GM19351 (cell line): ENCODE measurements at regions not wholly inside any gene's neighbourhood (a gene's known extent, or its start where the extent isn't known, plus 50 kb on each side); places are given as distances from the start of the nearest gene placed in this dataset.

Experiments
- ATAC-seq: cut with Tn5 transposase; IDR thresholded peaks from one replicate; pipeline ENCODE4 v1.9.1; 2021; ENCODE audit warnings: mild to moderate bottlenecking, moderate library complexity; ENCODE audit not compliant: unreplicated experiment

DNA sequence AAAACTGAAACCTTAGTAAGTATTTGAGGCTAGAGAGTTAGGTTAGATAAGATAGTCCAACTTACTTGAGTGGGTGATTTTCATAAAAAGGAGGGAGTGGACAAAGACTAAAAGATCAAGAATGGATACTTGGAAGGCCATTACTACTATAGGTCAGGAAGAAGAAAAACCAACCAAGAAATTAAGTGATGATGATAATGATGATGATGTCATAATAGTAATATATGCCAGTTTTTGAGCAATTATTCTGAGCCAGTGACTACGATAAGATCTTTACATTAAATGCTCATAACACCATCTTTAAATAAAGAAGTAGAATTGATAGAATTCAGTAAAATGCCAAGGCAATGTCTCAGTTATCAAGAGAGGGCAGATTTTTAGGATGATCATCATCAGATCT is 430.7 kb upstream of the ADAMTS5 start:
- ATAC-seq: no peak

DNA sequence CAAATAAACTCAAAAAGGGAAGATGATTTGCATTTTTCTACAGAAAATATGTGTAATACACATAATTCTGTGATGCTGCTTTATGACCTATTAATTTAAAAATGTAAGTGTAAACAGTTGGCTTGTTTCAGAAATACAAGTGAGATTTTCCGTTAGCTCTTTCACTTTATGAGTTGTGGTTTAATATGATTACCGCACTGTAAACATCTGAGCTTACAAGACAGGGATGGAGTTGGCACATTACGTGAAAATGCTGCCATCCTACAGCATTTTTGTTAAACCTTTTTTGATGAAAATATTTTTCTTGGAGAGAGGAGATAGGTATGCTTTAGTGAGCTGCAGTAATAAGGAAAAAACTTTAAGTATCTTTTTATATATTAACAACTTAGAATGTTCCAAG is 426.8 kb upstream of the ADAMTS5 start:
- ATAC-seq: no peak

DNA sequence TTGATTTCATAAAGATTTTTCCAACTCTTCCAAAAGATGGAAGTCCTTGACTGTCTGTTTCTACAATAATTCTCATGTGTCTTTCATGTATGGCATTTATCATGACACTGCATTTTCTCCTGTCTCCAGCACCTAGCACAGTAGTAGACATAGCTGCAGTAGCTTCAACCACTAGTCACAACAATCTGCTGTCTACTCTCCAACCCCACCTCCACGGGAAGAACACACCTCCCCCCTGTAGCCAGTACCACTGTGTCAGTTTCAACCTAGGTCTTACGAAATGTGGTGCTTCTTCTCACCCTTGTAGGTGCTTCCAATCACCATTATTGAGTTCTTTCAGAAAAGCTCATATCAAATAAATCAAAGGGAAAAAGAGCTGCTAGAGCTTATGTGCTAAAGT is 425.1 kb upstream of the ADAMTS5 start:
- no peak for ATAC-seq

DNA sequence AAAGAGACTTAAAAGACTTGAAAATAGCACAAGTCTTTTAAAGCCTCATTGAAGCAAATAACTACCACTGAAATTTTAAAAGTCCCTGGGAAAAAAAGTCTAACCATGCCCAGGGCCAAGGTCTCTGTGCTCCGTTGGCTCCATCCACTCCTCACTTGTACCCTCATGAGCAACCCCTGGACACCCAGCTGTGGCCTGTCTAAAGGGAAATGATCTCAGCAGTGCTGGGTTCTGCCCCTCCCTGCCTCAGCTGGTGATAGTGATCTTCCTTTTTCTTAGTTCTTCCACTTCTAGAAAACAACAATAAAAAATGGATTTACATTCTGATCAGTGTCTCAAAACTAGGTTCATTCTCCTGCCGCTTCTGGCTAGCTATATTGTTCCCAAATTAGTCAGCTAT is 423.5 kb upstream of the ADAMTS5 start:
- no peak for ATAC-seq

DNA sequence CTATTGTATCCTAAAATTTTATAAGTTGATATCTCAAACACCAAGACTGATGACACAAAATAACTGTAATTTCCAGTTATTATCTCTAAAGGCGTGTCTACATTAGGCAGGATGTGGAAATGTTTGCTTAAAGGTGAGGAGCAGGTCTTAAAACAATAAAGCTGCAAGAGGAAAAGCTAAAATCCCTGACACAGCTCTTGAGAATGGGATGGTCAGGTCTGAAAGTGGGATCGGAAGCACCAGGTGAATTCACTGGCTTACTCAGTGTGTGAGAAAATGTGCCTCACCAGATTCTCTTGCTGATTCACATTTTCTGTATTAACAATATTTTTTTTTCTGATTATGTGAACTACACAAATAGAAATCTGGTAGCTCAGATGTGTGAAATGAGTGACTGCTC is 421.9 kb upstream of the ADAMTS5 start:
- no peak for ATAC-seq

DNA sequence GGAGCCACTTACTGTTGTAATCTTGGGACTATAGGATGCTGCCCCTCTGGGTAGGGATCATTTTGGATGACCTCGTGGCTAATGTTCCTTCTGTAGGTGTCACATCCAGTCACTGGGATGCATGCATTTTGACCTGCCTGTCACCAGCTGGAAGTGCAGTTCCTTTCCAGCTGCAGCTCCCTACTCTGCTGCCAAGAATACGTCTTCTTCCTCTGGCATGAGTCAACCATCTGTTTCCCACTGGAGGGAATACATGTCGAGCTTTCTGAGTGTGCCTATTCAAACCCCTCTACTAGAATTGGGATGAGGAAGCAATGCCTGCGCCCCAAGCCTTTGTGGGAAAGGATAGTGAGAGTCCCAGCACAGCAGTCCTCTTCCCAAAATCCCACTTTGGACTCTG is 415.5 kb upstream of the ADAMTS5 start:
- no peak for ATAC-seq

DNA sequence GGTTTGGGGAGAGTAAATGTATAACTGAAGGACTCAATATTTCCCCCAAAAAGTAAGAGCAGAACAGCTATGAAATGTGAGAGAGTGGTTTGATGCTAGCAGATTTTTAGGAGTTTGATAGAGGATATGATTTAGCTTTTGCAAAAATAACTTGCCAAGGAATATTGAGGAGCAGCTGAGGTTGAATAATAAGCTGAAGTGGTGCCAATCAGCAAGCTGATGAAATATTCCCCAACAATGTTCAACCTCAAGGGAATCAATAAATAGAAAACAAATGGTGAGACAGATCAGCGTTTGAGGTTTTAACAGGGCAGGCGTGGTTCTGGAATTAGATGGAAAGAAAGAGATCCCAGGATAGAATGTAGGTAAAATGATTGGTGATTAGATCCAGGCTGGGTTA is 413.4 kb upstream of the ADAMTS5 start:
- no peak for ATAC-seq

DNA sequence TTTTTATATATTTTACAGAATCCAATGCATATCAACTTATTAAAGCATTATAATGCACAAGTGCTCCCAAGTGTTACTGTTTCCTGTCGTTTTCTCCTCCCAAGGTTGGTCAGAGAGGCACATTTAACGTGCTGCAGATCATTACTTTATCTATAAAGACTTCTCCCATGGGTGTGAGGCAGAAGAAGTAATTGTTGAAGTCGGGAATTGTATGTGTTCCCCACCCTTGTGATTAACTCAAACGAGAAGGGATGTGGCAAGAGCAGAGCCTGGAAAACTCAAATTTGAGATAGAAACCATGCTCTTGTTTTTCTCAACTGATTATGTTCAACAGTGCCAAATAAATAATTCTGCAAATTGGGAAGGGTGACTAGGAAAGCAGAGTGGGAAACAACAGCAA is 412.5 kb upstream of the ADAMTS5 start:
- no peak for ATAC-seq

DNA sequence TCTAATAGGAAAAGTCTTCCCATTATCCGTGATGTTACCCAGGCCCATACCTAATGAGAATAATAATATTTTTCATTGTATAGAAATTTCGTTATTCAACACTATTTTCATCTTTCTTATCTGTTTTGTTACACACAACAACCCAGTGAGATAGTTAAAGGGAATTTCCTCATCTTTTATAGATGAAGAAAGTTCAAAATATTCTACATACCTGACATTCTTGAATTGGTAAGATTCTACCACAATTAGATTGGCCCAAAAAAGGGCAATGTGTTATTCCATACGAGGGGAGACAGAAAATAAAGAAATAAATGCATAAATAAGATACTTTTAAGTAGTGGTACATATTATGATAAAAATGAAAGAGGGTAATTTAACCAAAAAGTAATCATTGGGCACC is 405.5 kb upstream of the ADAMTS5 start:
- ATAC-seq: no peak

DNA sequence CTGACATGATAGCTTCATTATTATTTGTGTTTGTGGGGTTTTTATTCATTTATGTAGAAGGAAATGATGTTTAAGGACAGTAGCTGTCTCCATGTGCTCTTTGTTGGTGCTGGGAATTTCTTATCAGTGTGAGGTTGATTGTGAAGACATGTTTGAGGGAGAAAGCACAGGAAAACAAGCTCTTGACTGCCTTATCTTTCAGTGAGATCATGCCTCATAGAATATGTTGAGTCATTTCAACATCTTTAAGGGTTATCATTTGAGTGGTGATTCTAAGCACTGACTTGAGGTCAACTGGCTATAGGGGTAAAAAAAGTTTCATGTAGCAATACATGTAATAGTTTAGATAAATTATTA is 405.1 kb upstream of the ADAMTS5 start:
- ATAC-seq: no peak

DNA sequence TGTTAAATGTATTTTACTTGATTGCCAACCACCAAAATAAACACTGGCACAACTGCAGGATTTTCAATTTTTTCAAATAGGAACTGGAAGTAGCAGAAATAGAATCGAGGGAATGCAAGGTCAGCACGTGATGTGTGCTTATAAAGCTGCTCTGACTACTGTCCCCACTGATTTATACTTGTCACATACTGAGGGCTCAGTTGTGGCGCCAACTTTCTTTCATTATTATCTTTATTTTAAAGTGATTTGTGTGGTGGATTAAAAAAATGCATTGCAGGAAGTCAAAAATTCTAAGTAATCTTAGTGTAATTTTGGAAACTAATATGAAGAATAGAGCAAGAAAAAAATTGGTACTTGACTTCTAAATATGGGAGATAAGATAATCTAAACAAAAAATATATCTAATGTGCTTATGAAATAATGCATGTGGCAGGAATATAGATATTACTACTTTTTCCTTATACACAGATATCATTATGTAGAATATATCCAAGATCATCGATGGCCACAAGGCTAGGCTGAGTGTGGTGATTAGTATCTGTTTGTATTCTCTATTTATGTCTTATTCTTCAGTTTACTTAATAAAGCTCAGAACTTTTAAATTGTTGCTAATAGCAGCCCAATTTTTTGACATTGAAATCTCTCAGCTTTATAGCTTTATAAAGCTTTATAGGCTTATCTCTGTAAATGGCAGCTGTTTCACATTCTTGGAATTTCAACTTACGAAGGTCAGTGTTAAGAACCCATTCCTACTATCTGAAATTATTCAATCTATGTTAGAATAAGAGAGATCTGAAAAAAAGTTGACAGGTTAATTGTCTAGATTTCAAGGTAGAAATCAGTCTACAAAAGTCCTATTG is 404.5 kb upstream of the ADAMTS5 start:
- no peak for ATAC-seq

DNA sequence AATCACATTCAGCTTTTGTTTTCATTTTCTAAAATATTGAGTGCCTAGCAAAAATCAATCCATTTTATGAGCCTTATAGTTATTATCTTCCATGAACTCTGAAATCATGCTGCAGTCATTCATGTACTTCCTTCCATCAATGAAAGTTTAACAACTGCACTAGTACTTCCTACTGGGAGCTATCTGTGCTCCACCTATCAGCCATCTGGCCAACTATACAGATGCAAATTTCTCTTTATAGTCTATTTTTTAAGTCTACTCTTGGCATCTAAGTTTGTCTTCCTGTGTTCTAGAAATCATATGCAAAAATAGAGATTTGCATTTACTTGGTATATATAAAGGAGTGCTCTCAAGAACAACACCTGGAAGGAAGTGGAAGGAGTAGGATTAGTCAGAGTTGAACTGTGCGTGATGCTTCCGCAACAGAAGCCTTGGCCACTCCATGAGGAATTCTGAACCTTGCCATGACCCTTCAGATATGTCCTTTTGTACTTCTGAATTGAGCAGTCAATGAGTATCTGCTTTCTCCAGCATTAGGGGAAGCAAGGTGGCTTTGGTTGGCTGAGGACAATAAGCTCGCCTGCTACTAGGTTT is 403.2 kb upstream of the ADAMTS5 start:
- ATAC-seq: no peak

DNA sequence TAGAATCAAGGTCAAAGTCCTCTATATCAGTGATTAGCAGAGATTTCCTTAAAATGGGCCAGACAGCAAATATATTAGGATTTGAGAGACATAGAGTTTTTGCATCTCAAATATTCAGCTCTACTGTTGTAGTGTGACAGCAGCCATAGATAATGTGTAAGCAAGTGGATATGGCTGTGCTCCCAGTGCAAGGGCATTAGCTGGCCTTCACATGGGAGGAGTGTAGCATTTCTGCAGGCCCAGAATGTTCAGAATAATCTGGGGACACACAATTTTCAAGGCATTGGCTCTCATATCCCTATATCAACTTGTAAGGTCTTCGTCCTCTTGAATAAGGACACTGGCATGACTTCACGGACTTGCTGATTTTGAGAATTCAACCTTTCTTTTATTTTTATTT is 402.3 kb upstream of the ADAMTS5 start:
- ATAC-seq: no peak

DNA sequence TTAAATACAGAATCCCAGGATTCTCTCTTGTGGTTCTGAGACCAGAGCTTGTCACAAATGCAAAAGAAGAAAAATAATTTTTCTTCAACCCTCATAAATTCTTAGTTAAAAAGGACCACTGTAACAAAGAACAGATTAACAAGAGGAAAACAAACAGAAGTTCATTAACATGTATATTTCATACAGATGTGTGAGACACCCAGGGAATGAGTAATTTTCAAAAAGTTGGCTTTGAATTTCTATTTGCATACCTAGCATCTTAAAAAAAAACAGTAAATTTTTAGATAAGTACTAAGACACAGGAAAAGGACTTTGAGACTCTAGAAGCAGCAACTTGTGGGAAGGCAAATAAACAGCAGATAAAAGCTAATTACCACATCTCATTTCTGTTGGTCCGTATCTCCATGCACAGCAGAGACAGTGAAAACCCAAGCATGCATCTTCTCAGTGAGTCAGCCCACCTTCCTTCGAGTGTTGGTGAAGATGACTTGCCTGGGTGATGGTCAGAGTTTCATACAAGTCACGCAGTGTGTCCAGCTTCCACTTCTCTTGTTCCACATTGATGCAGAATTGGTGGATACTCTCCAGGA is 399.9 kb upstream of the ADAMTS5 start:
- ATAC-seq: no peak

DNA sequence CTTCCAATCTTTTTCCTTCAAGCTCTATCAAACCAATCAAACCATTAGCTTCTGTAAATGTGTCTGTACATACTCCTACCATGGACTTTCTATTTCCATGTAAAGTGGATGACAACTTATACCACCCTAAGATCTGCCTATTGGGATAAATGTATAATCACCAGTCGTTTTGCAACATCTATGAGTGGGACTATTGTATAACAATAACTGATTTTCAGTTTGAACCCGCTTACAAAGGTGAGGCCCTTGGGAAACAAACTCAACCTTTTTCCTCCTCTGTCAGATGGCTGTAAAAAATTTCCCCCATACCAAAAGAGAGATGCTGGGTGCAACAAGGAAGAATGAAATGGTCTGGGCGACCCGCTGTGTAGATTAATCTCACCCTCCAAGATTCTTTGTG is 399.1 kb upstream of the ADAMTS5 start:
- no peak for ATAC-seq

DNA sequence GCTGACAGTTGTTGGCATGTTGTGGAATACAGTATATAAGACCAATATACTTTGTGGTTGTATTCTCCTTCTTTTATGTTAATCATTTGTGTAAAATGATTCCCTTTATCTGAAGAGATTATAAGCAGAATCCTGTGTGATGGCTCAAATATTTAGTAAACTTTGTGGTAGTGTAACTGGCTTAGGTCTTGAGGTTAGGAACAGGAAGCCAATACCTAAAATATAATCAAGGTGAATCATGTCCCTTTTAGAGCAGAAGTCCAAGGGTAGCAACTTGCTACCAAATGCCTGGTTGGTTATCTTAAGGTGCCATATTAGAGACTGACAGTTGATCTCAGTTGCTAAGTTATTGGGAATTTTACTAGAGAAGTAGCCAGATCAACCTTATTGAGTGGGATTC is 398.5 kb upstream of the ADAMTS5 start:
- ATAC-seq: no peak

DNA sequence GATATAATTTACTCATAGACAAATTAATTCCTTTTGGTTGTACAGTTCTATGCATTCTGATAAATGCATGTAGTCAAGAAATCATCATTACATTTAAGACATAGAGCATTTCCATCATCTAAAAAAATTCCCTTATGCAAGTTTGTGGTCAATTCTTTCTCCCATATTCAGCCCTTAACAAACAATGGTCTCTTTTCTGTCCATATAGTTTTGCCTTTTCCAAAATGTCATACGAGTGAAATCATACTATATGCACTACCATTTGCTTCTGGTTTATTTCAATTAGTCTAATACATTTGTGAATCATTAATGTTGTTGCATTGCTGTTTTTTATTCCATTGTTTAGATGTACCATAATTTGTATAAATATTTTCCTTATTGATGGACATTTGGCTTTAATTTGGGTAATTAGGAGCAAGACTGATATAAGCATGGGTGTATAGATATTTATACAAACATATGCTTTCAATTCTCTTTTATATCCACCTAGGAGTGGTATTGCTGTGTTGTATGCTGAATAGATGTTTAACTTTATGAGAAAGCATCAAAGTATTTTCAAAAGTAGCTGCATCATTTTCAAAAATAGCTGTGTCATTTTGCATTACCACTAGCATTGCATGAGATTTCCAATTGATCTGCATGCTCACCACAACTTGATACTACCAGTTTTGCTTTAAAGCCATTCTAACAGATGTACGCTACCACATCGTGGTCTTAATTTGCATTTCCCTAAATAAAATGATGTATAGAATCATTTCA is 397.0 kb upstream of the ADAMTS5 start:
- no peak for ATAC-seq

DNA sequence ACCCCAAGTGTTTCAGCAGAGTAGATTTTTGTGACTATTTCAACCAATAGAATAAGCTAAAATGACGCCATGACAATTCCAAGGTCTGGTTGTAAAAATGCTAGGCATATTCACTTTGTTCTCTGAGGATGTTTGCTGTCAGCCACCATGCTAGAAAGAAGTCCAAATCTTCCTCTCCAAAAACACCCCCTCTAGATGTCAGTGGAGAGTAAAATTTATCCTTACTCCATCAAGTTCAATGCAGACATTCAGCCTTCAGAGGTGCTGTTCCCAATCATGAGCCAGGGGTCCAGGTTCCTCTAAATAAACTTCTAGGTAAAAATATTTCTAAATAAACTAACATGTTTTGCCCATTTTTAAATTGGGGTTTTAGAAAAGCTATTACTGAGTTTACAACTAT is 395.4 kb upstream of the ADAMTS5 start:
- no peak for ATAC-seq

DNA sequence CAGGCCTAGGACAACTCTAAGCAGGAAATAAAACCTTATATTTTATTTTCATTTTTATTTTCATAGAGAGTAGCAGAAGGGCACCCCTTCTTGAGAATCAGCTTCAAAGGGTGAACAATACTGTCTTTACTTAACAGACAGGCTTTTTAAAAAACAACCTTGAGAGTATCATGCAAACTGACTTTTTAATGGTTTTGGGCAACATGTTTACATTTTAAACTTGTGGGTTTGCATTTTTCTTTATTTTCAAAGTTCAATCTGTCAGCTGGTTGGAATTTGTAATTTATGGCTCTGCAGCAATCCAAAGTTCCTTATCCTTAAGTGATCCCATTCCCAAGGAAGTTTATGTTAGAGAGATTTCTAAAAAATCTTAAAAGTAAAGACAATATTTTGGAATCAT is 392.3 kb upstream of the ADAMTS5 start:
- ATAC-seq: no peak

DNA sequence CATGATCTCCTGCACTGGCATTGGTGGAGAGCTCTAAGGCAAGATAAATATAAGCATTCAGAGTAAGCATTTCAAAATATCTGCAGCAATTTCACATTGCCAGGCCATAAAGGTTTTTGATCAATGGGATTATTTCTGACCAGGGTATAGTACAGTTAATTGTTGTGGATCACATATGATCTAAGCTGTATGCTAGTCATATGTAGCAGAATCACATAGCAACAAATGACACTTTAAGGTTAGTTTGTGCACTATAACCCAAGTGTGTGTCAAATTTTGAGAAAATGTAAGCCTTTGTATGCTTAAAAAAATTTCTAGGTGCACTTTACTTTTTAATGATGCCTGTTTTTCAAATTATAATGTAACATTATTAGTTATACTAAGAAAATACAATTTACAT is 386.0 kb upstream of the ADAMTS5 start:
- ATAC-seq: no peak

DNA sequence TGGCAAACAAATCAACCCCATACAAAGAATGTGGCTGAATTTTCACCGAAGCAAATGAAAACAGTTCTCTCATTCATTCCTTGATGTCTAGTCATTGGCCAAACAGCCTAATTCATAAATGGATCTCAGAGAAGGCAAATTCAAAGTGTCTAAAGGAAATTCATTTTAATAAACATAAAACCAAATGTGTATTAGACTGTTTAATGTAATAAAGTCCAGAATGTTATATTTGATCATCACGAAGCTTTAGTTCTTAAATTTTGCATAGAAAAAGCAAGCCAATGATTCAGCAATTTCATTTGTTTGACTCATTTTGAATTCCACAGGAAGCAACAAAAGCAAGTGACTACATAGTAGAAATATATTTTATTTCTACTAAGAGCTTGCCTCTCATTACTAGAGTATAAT is 379.2 kb upstream of the ADAMTS5 start:
- no peak for ATAC-seq

DNA sequence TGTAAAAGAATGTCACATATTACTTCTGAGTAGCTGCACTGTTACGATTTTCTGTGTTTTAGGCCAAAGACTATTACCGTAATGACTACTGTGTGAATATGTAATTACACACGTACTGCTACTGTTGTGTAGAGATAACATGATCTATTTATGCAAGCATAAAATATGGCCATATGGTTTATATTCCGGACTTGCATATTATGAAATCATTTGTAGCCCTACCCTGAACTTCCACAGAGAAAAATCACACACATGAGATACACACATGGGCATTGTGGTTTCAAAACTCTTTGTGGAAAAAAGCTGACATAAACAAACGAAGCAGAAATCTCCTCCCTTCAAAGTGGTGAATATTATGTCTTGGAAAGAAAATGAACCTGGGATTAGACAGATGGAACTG is 373.0 kb upstream of the ADAMTS5 start:
- no peak for ATAC-seq
